T-helper 2 cell treated with Interferon-gamma antibody and Interleukin-4, amounts not matched to agents 100 ng/mL and 5 ng/mL, for 36 hours (primary cell): ENCODE measurements at regions not wholly inside any gene's neighbourhood (a gene's known extent, or its start where the extent isn't known, plus 50 kb on each side); places are given as distances from the start of the nearest gene placed in this dataset.

Experiments used
- intact Hi-C: fragments of 100-400 bp; cut with micrococcal nuclease; formaldehyde crosslinking; loops from one replicate; pipeline ENCODE4 v1.15.1; 2023

DNA sequence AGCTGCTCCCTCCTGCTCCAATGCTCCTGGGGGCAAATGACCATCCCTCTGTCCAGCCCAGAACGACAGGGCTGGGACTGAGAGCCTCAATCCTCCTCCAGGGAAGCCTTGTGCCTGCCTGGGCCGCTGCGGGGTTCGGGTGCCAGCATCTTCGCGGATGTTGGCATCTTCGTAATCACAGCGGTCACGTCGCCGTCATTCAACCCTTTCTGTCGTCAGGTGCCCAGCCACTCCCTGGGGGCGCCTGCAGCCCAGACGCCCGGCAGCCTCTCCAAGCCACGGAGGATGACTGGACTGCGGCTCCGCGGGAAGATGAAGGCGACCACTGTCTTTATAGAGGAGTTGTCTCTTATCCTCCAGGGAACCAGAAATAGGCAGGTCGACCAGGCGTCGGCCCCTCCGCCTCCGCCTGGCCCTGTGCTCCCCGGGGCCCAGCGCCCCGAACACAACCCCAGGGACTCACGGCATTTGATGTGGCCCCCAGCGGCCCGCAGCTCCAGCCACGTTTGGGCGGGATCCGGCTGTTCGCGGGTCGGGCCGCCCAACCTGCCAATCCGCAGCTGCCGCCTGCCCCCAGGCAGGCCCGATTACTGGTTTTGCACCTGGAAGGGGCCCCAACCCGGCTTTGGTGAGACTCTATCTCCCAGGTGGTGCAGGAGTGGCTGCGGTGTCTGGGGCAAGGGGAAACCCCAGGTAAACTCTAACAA, 113.9 kb downstream of the THNSL2 start:
- intact Hi-C loops: no loop called here

- intact Hi-C loops: no loop called here
Observed at GRCh38 chr2:88281302-88282217, 111.4 kb downstream of the THNSL2 start.

DNA sequence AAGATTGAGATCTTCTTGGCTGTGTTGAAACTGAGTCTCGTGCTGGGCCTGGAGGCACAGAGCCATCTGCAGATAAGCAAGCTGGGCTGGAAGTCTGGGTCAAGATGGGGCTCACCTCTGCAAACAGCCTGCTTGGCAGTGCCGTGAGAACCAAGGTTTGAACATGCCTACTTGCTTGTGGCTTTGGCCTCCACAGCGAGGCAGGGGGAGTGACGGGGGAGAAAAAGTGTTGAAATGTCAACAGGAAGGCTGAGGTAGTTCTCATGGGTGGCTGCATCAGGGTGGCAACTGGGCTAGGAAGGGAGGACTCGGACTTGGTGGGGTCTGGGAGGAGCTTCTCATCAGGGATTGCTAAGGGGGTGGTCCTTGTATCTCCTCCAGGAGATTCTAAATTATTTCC, 99.7 kb downstream of the THNSL2 start:
- intact Hi-C loops: no loop called here

GRCh38 chr2:88265352-88266303, 95.5 kb downstream of the THNSL2 start:
- intact Hi-C loops: no loop called here

DNA sequence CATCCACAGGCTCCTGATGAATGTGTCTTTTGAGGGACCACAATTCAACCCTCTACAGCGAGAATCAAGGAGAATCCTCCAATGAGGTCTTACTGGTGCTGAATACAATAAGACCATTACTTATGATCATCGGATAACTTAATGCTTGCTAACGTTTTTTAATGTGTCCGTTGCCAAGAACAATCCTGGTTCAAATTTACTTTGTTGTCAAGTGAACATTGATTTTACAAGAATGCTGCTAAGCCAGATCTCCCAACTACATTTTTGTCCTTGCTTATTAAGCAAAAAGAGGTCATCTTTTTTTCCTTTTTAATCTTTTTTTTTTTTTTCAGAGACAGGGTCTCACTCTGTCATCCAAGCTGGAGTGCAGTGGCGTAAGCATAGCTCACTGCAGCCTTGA, 93.7 kb downstream of the THNSL2 start:
- intact Hi-C loops: no loop called here

DNA sequence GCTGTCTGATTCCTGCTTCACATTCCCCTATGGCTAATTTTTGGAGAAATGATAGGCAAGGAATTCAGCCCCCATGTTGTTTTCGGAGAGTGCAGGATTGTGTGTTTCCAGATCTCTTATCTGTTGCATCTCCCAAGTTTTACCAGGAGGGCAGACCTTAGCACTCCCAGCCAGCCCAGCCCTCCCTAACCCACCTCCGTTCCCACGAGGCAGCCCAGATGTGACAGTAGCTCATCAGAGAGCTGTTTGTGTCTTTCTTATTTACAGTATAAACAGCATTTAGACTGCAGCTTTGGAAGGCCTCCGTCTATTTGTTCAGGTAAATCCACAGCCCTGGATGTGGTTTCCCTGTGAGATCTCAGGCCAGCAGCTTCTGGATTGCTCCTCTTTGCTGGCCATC, 91.6 kb downstream of the THNSL2 start:
- intact Hi-C loops: no loop called here

- intact Hi-C loops: no loop called here
Observed at GRCh38 chr2:88258208-88258607, 88.1 kb downstream of the THNSL2 start.

GRCh38 chr2:88254437-88255091, 84.4 kb downstream of the THNSL2 start:
- intact Hi-C loops: no loop called here

GRCh38 chr2:88253997-88254396, 83.9 kb downstream of the THNSL2 start:
- intact Hi-C loops: no loop called here

- intact Hi-C loops: no loop called here
Observed at GRCh38 chr2:88253375-88253774, 83.2 kb downstream of the THNSL2 start.

DNA sequence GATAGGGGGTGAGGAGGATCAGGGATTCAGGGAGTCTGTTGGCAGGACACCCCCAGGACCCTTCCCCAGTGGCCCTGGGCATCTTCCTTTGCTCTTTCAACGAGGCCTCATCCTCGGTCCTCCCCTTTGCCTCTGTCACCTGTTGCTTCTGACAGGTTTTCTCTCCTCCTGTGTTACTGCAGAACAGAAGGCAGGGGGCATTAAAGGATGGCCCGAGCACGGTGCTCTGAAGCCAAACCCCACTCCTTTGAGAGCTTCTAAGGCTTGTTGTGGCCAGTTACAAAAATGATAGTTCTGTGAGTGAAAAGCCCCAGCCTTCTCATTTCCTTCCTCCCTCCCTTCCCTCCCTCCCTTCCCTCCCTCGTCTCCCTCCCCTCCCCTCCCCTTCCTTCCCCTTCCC, 82.5 kb downstream of the THNSL2 start:
- intact Hi-C loops: no loop called here

DNA sequence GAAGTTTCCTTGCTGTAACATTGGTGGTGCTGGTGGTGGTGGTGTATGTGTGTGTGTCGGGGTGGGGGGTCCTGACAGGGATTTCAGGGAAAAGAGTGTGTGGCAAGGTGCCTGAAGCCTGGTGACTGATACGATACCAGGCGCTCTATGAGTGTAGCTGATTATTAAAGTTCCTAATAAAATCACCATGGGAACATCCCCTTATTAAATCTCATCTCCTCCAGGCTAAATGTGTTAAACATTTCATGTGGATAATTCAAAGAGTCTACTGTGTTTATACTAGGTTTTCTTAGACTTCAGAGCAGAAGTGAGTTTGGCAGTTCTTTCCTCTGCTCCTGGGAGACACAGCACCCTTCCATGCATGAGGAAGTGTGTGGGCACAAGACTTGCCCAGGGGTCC, 82.0 kb downstream of the THNSL2 start:
- intact Hi-C loops: no loop called here

GRCh38 chr2:88250404-88250803, 80.3 kb downstream of the THNSL2 start:
- intact Hi-C loops: no loop called here

DNA sequence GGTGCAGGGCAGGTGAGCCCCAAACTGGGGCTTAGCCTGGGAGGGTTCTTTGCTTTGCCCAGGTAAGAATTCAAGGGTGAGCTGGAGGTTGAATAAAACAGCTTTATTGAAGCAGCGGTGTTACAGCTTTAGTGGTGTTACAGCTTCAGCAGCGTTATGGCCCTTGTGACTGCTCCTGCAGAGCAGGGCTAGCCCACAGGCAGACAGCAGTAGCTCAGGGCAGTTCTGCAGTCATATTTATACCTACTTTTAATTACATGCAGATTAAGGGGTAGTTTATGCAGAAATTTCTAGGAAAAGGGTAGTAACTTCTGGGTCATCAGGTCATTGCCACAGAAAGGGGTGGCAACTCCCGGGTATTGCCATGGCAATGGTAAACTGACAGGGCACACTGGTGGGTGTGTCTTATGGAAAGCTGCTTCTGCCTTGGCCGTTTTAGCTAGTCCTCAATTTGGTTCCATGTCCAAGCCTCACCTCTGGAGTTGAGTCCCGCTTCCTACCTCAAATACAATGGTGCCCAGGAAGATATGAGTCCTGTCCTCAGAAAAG, 78.2 kb downstream of the THNSL2 start:
- intact Hi-C loops: no loop called here

DNA sequence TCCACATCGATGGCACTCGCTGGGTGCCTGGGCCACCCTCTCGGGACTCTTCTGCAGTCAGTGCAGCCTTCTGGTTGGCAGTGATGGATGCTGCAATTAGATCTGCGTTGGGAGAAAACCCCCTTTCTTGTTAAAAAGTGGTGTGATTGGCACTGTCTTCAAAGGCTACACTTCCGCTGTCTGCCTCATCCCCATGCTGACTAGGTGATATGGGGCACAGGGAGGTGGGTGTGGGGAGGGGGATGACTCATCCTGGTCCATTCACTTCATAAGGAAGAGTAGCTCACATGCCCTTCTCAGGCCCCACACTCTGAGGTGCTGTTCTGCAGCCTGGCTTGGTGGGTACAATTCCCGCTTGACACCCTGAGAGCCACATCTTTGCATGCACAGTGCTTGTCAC, 77.4 kb downstream of the THNSL2 start:
- intact Hi-C loops: no loop called here

DNA sequence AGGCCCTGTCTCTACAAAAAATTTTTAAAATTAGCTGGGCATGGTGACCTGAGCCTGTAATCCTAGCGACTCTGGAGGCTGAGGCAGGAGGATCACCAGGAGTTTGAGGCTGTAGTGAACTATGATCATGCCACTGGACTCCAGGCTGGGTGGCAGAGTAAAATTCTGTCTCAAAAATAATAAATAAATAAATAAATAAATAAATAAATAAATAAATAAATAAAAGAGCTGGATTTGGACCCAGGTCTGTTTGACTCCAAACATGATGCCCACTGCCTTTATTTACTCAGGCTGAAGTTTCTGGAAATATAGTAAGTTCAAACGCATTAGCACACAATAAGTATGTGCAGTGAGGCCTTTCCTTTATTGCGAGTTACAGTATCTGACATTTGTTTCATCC, 75.0 kb downstream of the THNSL2 start:
- intact Hi-C loops: no loop called here

GRCh38 chr2:88239781-88240180, 69.6 kb downstream of the THNSL2 start:
- intact Hi-C loops: no loop called here

DNA sequence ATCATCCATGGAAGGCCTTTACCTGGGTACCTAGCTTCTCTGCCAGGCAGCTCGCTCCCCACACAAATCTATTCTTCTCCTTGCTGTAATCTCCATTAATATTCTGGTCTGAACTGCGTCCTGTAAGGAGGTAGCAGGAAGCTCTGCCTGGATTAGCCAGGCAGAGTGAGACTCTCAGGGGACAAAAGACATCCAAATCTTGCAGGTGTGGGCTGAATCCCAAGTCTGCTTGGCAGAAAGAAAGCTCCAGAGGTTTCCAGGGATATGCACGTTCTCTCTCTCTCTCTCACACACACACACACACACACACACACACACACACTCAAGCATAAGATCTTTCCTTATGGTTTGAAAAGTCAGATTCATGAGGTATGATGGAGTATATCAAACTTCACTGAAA, 66.5 kb downstream of the THNSL2 start:
- intact Hi-C loops: no loop called here
